NCI-H774 (cell line): ENCODE measurements at regions not wholly inside any gene's neighbourhood (a gene's known extent, or its start where the extent isn't known, plus 50 kb on each side); places are given as distances from the start of the nearest gene placed in this dataset.
"Not testable (repeated sequence)": the region's sequence is repeated elsewhere in the genome, so short reads cannot be mapped to it uniquely, and the experiment has no call there.

Experiments used
- DNase-seq: peaks from one replicate; lab custom pipeline; 2025; lab: John Stamatoyannopoulos, UW

DNA sequence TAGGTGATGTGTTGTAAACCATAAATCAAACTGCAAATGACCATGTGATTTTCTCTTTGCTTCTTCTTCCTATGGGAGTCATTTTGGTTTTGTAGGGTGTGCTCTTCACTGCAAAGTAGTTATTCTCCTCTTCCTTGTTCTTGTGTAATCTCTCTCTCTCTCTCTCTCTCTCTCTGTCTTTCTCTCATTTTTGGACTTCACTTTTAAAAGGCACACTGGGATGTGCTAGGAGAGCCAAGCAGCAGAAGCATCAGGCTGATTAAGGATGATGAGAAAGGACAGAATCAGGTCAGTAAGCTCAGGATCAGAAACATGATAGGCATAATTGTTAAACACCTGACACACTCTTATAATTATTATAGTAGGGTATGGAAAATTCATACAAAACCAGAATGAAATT, 505.3 kb upstream of the ZNF608 start:
- no peak for DNase-seq

DNA sequence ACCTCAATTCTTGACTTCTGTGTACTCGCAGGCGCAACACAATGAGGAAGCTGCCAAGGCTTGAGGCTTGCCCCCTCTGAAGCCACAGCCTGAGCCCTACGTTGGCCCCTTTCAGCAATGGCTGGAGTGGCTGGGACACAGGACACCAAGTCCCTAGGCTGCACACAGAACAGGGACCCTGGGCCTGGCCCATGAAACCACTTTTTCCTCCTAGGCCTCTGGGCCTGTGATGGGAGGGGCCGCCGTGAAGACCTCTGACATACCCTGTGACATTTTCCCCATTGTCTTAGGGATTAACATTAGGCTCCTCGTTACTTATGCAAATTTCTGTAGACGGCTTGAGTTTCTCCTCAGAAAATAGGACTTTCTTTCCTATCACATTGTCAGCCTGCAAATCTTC, 507.2 kb upstream of the ZNF608 start:
- DNase-seq: not testable (repeated sequence)

DNA sequence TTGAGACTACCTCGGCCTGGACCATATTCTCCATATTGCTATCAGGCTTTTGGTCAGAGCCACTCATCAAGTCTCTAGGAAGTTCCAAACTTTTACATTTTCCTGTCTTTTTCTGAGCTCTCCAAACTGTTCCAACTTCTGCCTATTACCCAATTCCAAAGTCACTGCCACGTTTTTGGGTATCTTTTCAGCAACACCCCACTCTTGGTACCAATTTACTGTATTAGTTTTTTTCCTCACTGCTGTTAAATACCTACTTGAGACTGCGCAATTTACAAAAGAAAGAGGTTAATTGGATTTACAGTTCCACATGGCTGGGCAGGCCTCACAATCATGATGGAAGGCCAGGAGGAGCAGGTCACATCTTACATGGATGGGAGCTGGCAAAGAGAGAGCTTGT, 507.8 kb upstream of the ZNF608 start:
- no peak for DNase-seq

DNA sequence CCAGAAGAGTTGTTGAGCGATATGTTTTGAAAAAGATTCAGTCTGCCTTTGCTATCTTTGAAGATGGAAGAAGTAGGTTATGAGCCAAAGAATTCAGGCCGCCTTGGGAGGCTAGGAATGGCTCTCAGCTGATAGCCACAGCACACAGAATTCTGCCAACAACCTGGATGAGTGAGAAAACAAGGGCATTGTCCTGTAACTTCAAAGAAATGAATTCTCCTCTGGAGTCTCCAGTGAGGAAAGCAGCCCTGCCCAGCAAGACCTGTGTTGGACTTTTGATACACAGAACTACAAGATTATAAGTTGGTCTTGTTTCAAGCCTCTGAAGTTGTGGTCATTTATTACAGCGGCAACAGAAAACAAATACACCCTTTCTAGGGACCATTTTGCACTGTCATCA, 509.9 kb upstream of the ZNF608 start:
- DNase-seq: no peak

DNA sequence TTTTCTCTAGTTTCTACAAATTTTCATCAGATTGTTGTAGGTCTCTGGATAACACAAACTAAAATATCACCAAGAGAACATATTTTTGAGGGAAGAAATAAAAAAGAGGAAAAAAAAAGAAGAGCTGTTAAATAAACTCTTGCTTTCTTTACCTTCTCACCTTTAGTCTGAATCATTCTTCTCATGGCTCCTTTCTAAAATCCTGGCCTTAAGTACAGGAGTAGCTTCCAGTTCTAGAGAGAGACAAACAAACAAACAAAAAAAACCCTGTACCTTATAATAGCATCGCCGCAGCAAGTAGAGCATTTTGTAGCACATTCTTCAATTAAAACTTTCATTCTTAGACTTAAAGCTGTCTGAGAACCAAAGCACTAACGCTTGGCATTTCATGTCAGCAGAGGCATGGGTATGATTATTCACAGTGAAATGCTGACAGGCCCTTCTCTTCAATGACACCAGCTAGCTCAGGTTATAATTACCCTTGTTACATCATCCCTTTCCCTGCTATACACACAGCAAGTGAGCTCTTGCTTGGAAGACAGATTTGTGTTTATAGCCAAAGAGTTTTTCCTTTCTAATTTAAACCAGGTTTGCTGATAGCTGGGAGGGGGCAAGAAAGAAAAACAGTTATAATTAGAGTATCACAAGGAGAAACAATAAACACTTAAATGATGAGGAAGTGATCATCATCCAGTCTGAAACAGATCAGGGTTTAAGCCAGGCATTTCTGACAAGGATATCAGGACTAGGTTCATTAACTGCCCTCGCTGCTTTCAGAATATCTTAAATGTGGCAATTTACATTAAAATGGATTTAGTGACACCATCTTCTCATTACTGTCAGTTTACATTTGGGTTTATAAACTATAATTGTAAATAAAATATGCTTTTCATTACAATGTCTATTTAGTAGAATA, 510.9 kb upstream of the ZNF608 start:
- DNase-seq: peak; percentile 49

DNA sequence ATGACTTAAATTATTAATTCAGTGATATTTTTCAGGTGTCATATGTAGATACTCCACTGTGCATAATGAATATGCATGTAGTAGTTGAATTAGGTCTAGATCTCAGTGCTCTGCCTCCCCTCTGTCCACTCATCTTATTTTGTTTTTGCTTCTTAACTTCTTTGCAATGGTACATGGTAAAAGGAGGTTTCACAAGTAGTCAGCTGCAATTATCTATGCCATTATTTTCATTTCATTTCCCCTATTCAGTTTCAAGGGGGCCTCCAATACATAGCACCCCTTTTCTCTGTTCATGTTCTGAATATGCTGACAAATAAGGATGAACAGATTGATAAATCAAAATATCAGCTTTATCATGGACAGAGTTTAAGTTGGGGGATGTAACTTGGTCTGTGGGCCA, 511.6 kb upstream of the ZNF608 start:
- no peak for DNase-seq

DNA sequence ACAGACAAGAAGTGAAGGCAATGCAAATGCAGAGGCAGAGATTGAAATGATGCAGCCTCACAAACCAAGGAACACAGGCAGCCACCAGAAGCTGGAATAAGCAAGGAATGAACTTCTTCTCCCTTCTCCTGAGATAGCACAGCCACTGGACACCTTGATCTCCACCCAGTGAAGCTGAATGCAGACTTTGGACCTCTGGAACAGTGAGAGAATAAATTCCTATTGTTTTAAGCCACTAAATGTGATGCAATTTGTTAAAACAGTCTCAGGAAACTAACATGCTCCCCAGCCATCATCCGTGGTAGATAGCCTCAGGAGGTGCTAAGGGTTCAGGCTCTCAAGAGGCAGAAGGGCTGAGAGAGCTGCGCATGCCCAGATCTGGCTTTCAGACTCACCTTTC, 512.2 kb upstream of the ZNF608 start:
- no peak for DNase-seq

DNA sequence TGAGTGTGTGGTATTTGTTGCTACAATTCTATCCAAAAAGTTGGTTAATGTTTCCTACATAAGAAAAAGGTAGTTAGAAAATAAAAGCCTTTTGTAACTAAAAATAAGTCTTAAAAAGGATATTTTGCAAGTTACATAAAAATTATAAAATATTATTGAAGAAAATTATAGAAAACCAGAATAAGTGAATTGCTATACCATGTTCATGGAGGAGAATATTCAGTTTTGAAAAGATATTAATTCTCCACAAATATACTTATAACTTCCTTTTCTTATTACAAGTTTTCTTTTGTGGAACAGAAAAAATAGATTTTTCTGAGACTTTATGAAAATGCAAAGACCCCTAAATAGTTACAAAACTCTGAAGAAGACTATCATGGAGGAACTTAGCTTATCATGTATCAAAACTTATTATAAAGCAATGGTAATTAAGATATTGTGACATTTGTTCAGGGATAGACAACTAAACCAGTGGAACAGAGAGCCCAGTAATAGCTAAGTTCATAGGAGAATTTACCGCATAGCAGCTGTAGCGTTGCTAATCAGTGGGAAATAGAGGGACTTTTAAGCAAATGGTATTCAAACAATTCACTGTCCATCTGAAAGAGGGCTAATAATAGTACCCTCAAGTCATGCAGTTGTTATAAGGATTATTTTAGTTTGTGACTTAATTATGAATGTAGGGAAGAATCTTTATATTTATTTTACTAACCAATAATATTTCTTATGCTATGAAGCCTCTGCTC, 515.2 kb upstream of the ZNF608 start:
- no peak for DNase-seq

DNA sequence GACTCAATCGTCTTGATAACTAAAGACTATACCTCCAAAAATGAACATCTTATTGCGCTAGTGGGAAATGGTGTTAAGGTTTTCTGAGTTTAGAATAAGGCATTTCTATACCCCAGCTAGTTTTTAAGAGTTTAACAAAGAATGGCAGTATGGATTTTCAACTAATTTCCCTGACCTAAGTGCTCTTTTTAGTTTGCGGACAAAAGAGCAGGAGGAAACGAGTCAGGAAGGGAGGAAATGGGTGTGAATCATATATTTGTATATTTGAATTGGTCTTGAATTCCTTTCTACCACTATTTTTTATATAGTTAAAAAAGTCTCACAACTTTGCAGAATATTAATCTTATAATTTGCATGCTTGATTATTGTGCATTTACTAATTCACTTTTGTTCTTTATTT, 516.3 kb upstream of the ZNF608 start:
- no peak for DNase-seq

DNA sequence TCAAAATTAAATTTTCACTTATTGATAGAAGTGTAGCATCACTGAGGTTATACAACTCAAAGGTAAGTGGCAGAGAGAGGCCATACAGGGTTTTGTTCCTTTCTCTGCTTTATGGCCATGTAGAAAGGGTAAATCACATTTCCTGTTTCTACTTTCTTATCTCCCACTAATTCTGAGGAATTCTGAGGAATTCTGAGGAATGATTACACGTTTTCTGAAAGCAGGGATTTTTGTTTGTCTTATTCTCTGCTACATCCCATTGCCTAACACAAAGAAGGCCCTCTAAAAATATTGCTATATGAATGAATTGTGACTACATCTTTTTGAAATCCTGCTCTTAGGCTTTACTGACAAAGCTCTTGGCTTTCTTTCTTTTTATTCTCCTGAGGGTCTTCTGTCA, 516.9 kb upstream of the ZNF608 start:
- no peak for DNase-seq

DNA sequence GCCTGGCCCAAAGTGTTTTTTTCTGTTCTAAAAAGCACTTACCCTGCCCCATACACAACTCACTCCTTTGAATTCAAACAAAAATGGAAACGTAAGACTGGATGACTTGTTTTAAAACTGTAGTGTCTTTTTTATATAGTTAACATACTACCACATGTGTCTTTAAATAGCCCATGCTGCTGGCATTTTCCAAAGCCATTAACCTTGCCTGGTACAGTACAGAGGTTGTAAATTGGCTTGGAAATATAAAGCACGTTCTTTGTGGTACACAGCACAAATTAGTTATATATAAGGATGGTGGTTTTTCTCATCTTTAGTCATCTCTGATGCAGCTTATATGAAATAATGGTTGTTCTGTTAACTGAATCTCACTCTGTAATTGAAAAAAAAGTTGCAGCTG, 519.7 kb upstream of the ZNF608 start:
- DNase-seq: no peak

DNA sequence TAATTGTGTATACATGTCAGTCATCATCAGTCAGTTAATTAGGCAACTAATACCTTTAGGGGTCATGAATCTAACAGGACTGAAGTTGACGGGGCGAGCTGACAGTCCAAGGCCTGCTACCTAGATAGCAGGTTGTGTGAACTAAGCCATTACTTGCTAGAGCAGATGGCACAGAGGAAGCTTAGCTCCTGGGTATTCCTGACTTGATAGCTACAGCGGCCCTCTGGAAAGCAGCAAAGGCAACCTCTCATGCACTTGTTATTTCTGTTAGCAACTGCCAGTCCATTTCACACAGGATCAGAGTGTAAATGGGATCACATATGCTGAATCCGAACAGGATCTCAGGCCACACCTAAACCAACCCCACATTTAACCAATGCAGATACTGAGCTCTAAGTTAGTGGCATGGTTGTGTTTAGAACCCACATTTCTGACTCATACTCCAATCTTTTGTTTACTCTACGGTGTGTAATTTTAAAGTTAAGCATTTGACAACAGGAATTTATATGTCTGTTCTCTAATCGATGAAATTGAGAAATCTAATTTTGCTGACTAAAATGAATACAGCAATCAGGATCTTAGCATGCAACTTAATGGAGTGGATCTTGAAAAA, 521.3 kb upstream of the ZNF608 start:
- no peak for DNase-seq

DNA sequence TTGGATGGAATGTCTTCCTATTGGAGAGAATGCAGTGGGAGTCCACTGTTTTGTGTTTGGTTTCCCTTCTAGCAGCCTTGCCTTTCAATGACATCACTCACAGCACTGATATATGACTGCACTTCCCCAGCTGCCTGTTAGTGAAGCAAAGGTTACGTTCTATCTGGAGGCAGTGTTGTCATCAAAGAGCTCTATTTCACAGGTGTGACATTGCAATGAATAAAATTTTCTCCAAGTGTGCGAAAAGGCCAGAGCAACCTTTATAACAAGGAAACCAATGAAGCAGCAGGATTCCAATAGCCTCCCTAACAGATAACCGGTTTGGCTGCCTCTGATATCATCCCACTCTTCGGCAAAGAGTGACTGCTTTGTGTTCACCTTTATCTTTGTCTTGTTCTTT, 523.5 kb upstream of the ZNF608 start:
- no peak for DNase-seq

DNA sequence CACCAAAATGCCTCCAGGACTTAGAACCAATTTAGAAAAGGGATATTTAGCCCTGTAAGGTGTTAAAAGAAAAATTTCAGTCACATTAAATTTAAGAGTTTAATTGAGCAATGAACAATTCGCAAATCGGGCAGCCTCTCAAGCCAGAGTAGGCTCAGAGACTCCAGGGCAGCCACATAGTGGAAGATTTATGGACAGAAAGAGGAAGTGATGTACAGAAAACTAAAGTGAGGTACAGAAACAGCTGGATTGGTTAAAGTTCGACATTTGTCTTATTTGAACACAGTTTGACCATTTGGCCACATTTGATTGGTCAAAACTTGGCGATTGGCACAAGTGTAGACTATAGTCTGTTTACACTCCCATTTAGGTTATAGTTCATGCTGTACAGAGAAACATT, 525.9 kb upstream of the ZNF608 start:
- no peak for DNase-seq

DNA sequence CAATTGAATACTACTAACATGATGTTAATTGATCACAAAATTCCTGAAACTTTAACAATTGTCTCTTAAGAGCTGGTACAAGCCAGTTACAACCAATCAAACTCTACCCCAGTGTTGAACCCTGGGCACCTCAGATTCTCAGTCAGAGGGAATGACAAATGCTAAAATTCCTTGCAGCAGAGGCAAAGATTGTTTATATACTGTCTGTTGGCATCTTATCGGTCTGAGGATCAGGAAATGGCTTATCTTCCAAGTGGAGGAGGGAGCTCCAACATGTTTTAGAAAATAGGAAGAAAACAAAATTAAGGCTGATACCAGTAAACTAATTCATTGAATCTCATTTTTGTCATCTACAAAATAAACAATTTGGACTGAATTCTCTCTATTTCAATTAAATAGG, 527.8 kb upstream of the ZNF608 start:
- no peak for DNase-seq

DNA sequence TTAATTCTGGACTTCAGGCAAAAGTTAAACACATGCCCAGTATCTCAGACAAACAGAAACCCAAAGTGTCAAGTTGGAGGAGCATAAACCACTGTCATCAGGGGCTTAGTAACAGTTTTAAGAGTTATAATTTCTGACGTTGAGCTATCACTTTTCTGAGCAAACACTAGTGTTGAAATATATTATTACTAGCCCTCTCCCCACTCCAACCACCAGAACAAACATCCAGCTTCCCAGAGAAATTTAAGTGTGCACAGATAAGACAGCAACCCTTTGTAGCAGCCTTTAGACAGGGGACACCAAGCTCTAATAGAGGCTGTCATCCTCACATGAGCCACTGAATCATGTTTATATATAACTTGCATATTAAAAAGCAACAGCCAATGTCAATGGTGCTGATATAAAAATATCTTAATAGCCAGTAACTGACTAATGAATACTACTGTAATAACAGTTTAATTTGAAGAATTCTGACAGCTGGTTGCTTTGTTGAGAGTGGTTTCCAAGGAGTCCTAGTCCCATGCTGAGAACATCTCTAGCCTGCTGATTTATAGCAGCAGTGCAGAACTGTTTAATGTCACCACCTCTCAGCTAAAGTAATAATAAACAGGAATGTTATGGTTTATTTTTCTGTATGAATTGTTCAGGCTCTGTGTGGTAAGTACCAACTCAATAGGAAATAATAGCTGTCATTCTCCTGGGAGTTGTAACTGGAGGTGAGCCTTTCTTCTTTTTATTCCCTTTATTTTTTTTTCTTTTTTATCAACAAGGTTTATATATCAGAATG, 528.7 kb upstream of the ZNF608 start:
- DNase-seq: no peak

DNA sequence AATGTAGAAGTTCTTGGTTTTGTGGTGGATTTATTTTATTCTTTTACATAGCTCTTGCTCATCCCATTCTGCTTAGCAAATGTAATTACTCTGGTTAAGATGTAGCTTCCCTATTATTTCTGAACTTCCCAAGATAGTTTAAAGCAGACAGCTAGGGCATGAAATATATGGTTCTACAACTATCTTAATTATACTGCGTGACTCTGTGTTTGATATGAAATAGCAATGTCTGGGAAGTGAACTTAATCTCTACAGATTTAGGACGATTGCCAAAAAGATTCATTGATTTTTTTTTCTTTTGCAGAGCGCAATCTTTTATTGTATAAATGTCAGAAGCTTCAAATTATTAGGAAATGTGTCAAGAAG, 529.3 kb upstream of the ZNF608 start:
- DNase-seq: no peak

DNA sequence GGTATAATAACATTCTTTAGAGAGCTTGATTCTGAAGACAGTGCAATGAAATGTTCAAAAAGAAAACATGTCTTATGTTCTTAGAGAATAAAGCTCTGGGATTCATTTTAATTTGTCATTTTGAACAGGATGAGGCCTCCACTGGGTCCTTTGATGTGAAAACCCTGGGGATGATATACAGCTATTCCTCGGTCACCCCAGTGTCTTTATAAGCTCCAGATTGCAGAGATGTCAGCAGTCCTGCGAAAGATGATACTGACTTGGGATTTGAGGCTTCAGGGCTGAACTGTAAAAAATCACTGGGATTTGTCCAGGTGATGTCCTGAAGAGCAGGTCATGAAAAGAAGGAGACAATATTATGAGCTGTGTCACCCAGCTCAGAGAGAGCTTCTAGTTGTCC, 529.7 kb upstream of the ZNF608 start:
- no peak for DNase-seq

DNA sequence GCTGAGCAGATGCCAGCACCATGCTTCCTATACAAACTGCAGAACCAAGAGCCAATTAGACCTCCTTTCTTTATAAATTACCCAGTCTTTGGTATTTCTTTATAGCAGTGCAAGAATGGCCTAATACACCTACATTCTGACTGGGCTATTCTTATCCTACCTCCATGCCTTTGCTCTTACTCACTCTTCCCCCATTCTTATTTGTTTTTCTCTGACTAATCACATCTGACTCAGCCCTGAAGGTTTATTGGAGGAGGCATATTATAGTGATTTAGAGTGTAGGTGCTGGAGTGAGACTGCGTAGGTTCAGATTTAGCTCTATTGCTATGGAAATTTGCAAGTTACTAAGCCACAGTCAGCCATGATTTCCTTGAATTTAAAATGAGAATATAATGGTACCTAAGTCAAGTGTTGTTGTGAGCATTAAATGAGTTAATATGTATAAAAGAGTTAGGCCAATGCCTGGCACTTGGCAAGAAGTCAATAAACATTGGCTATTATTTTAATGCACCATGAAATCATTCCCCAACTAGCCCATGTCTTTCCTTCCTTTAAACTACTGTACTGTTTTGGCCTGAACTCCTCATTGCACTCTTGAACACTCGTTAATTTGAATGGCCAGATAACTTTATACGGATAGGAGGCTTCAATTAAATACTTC, 531.2 kb upstream of the ZNF608 start:
- no peak for DNase-seq

DNA sequence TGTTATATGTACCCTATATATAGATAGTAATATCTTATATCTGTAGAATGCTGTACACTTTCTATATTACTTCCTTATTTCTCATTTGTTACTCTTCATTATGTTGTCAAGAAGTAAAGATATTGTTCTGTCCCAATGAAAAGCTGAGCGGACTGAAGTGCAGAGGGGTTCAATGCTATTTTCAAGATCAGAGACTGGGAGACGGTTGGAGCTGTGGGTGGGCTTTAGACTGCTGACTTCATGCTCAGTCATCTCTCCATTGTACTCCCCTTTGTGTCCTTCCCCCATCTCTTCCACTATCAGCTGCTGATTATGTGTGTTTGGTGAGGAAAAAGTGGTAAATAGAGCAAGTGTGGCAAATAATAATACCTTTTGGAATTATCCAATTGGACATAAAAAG, 532.3 kb upstream of the ZNF608 start:
- no peak for DNase-seq

DNA sequence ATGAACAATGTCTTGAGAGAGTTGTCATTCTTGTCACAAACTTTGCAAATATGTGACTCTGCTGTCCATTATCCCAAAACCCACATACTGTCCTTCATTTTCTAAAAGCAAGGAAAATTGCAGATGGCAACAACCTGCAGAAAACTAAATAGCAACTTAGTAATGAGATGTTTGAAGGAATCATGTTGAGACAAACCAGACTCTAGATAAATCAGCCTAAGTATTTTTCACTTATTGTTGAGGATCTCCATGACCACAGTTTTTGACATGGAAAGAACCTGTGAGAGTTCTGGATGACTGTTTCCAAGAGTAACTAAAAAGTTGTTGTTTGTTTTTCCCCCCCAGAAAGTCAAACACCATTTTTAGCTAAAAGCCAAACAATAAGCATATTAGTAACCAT, 535.2 kb upstream of the ZNF608 start:
- DNase-seq: no peak

DNA sequence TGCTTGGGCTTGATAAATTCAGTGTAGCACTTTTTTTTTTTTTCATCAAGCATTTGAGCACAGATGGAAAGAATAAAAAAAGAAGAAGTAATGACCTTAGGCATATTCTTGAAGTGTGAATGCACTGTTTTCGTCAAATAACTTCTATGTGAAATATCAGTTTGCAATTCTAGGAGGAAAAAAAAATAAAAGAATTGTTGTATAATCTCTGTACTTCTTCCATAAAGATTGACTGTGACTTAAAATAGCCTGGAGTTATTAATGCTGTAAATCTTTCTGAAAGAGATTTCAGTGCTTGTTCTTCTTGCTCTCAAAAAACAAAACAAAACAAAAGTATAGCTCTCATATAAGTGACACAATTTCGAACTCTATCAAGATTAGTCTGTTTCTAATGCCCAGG, 536.9 kb upstream of the ZNF608 start:
- DNase-seq: no peak
